PC-9 (cell line): ENCODE measurements at regions not wholly inside any gene's neighbourhood (a gene's known extent, or its start where the extent isn't known, plus 50 kb on each side); places are given as distances from the start of the nearest gene placed in this dataset.
"Not testable (repeated sequence)": the region's sequence is repeated elsewhere in the genome, so short reads cannot be mapped to it uniquely, and the experiment has no call there.

ENCODE experiments used
- BruUV-seq: library from RNA; stranded (reverse); fragments of 400-500 nt; replicated peaks from 2 replicates; lab custom pipeline; 2021; lab: Mats Ljungman, UMichigan
- CTCF ChIA-PET: fragments of 300-600 bp; sonication (Branson Sonifier 250); formaldehyde crosslinking; loops from one replicate; lab custom pipeline; 2022; ENCODE audit warnings: antibody characterized with exemption; lab: Charles Lee
- POLR2A ChIA-PET: fragments of 300-600 bp; sonication (Branson Sonifier 250); formaldehyde crosslinking; loops from one replicate; lab custom pipeline; 2022; ENCODE audit warnings: antibody characterized with exemption; ENCODE audit not compliant: unreplicated experiment; lab: Charles Lee
- DNase-seq, 2 experiments: peaks; one replicate each; pipeline versions ENCODE4 v3.0.0 to v3.0.0-alpha.2; 2015 to 2022; ENCODE audit warnings: mixed read lengths in 1 of 2
- H2AFZ ChIP-seq: fragments of 200-600 bp; sonication (generic); 2 replicates; pipeline ENCODE4 v1.8.1; 2017; ENCODE audit warnings: antibody characterized with exemption
- H3F3A ChIP-seq: fragments of 200-600 bp; sonication (generic); 2 replicates; pipeline ENCODE4 v1.8.1; 2017; ENCODE audit warnings: antibody characterized with exemption, mild to moderate bottlenecking, low read depth; ENCODE audit not compliant: insufficient read depth
- H3K27ac ChIP-seq: fragments of 200-600 bp; sonication (generic); 2 replicates; pipeline ENCODE4 v1.6.1; 2016; ENCODE audit warnings: mixed run types
- H3K27me3 ChIP-seq: fragments of 200-600 bp; sonication (generic); 2 replicates; pipeline ENCODE4 v1.6.1; 2016; ENCODE audit warnings: low read depth, mixed run types; ENCODE audit not compliant: insufficient read depth
- H3K36me3 ChIP-seq: fragments of 200-600 bp; sonication (generic); 2 replicates; pipeline ENCODE4 v1.6.1; 2016; ENCODE audit warnings: low read depth, mixed run types
- H3K4me1 ChIP-seq: fragments of 200-600 bp; sonication (generic); replicated peaks from 2 replicates; pipeline ENCODE4 v1.6.1; 2016; ENCODE audit warnings: mixed run types; ENCODE audit not compliant: insufficient read depth
- H3K4me2 ChIP-seq: fragments of 200-600 bp; sonication (generic); 2 replicates; pipeline ENCODE4 v1.6.1; 2017; ENCODE audit warnings: mixed run types
- H3K4me3 ChIP-seq: fragments of 200-600 bp; sonication (generic); 2 replicates; pipeline ENCODE4 v1.6.1; 2016; ENCODE audit warnings: mixed run types
- H3K79me2 ChIP-seq: fragments of 200-600 bp; sonication (generic); 2 replicates; pipeline ENCODE4 v1.6.1; 2017; ENCODE audit warnings: low read depth, mixed run types
- H3K9me2 ChIP-seq: fragments of 200-600 bp; sonication (generic); 2 replicates; pipeline ENCODE4 v1.8.1; 2017; ENCODE audit warnings: mild to moderate bottlenecking; ENCODE audit not compliant: insufficient read depth
- H3K9me3 ChIP-seq: fragments of 200-600 bp; sonication (generic); 2 replicates; pipeline ENCODE4 v1.8.1; 2016; ENCODE audit warnings: low read depth; ENCODE audit not compliant: insufficient read depth
- H4K20me1 ChIP-seq: fragments of 200-600 bp; sonication (generic); 2 replicates; pipeline ENCODE4 v1.8.1; 2017; ENCODE audit not compliant: insufficient read depth
- EZH2 ChIP-seq: fragments of 200-600 bp; sonication (generic); IDR thresholded peaks from 2 replicates; pipeline ENCODE4 v1.8.0; 2017; ENCODE audit warnings: antibody characterized with exemption, low read depth
- intact Hi-C: fragments of 100-400 bp; cut with micrococcal nuclease; formaldehyde crosslinking; loops from one replicate; pipeline ENCODE4 v1.10.0; 2022; ENCODE audit not compliant: unreplicated experiment
- TF ChIP-seq, protein P1 (sequence below): fragments of 200-600 bp; sonication (generic); conservative IDR thresholded peaks from 2 replicates; pipeline ENCODE4 v1.6.1; 2017; ENCODE audit warnings: mixed run types, antibody characterized with exemption, mild to moderate bottlenecking, moderate library complexity

DNA sequence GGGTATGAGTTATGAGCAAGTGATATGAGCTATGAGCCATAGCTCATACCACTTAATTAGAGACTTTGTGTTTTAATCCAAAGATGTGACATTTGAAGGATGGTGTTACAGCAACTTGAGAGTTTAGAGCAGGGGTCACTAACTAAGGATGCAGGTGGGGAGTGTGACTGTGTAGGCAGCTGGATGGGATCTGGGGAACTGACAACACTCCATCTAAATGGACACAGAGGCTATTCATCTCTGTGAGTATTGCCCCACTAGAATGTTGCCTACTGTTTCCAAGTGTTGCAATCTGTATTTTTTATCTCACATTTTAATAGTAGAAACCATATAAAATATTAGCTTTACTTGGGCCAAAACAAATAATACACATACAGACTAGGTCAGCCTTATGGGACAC is 488.1 kb upstream of the DAB2 start:
- Histone ChIP-seq H3K4me1 (no peaks in the 10 kb centered on the region), H3K9me3 (no peaks in the 10 kb centered on the region), H3K27ac (no peak overlapping the region), H3K79me2 (no peaks in the 10 kb centered on the region), H3K4me2 (no peak overlapping the region), H3K9me2 (no peaks in the 10 kb centered on the region), H3K36me3 (no peaks in the 10 kb centered on the region), H3F3A (no peaks in the 10 kb centered on the region), H3K4me3 (no peak overlapping the region), H2AFZ (no peak overlapping the region), H3K27me3 (no peaks in the 10 kb centered on the region), H4K20me1 (no peaks in the 10 kb centered on the region)
- no peak for DNase-seq
- no TSS peak for BruUV-seq
- ChIA-PET POLR2A (no interaction called here), CTCF (no interaction called here)
- TF ChIP-seq EZH2 = no peak
- TF ChIP-seq, protein P1, sequence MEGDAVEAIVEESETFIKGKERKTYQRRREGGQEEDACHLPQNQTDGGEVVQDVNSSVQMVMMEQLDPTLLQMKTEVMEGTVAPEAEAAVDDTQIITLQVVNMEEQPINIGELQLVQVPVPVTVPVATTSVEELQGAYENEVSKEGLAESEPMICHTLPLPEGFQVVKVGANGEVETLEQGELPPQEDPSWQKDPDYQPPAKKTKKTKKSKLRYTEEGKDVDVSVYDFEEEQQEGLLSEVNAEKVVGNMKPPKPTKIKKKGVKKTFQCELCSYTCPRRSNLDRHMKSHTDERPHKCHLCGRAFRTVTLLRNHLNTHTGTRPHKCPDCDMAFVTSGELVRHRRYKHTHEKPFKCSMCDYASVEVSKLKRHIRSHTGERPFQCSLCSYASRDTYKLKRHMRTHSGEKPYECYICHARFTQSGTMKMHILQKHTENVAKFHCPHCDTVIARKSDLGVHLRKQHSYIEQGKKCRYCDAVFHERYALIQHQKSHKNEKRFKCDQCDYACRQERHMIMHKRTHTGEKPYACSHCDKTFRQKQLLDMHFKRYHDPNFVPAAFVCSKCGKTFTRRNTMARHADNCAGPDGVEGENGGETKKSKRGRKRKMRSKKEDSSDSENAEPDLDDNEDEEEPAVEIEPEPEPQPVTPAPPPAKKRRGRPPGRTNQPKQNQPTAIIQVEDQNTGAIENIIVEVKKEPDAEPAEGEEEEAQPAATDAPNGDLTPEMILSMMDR = no peak
- intact Hi-C loops = no loop called here

DNA sequence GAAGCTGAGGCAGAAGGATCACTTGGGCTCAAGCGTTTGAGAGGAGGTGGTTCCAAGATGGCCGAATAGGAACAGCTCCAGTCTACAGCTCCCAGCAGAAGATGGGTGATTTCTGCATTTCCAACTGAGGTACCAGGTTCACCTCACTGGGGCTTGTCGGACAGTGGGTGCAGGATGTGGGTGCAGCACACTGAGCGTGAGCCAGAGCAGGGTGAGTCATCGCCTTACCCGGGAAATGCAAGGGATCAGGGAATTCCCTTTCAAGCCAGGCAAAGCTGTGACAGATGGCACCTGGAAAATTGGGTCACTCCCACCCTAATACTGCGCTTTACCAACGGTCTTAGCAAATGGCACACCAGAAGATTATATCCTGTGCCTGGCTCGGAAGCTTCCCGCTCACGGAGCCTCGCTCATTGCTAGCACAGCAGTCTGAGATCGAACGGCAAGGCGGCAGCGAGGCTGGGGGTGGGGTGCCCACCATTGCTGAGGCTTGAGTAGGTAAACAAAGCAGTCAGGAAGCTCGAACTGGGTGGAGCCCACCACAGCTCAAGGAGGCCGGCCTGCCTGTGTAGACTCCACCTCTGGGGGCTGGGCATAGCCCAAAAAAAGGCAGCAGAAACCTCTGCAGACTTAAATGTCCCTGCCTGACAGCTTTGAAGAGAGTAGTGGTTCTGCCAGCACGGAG is 482.6 kb upstream of the DAB2 start:
- POLR2A ChIA-PET = interaction anchor here (0.7 kb wide), 1 partner anchor 261 kb away, joined by 6 read pairs; no protein-coding TSS in a partner anchor
- DNase-seq = peak in 1 of 2 experiments; percentile 8
- H3K4me3 ChIP-seq, intact Hi-C loops, CTCF ChIA-PET, H3K79me2 ChIP-seq, H3K4me2 ChIP-seq, H3K27me3 ChIP-seq, H4K20me1 ChIP-seq, H3K4me1 ChIP-seq, H3K27ac ChIP-seq, H3K9me3 ChIP-seq, BruUV-seq, H2AFZ ChIP-seq, H3K36me3 ChIP-seq, H3K9me2 ChIP-seq, H3F3A ChIP-seq: not testable (repeated sequence)

DNA sequence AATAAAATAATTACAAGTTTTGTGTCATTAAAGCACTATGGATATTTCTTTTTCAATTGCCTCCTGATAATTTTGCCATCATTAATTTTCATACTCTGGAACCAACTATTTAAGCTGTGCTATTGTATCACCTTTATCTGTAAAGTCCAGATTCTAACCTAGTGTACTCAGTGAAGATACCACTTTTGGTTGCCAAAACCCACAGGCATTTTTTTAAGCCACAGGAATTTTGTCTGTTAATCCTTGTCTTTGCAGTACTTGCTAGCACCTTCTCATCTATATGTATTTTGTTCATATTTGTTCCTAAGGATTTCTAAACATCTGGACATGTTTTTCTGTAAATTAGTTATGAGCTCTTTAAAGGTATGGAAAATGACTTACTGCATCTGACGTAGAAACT is 481.4 kb upstream of the DAB2 start:
- ChIA-PET POLR2A (no interaction called here), CTCF (no interaction called here)
- H3K9me2 ChIP-seq = no peaks in the 10 kb centered on the region
- no peak overlapping the region for H3K27ac ChIP-seq
- H3K9me3 ChIP-seq = no peaks in the 10 kb centered on the region
- no peak overlapping the region for H2AFZ ChIP-seq
- H3F3A ChIP-seq = no peaks in the 10 kb centered on the region
- H3K4me1 ChIP-seq = no peaks in the 10 kb centered on the region
- no peak for DNase-seq
- H3K27me3 ChIP-seq = no peaks in the 10 kb centered on the region
- H3K4me2 ChIP-seq = no peak overlapping the region
- no peaks in the 10 kb centered on the region for H3K36me3 ChIP-seq
- no peaks in the 10 kb centered on the region for H4K20me1 ChIP-seq
- TF ChIP-seq, protein P1 = no peak
- TF ChIP-seq EZH2 = no peak
- no peak overlapping the region for H3K4me3 ChIP-seq
- no TSS peak for BruUV-seq
- intact Hi-C loops = no loop called here
- no peaks in the 10 kb centered on the region for H3K79me2 ChIP-seq

DNA sequence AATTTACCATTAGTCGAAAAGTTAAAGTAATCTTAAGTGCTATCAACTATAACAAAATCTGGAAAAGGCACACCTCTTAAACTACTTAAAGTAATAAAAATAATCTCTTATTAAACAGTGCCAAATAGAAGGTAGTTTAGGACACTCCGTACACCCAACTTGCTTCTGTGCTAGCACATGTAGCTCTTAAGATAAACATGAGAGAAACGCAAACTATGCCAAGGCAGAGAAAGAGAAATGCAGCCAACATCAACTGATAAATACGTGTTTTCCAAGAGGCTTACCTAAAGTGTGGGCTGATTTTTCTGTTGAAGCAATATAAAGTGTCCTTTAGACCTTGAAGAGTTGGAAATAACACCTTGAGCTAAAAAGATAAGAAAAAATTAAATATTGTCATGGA is 480.6 kb upstream of the DAB2 start:
- Histone ChIP-seq H3K9me3 (no peaks in the 10 kb centered on the region), H3K4me3 (no peak overlapping the region), H2AFZ (no peak overlapping the region), H3F3A (no peaks in the 10 kb centered on the region), H3K4me1 (no peaks in the 10 kb centered on the region), H3K27me3 (no peaks in the 10 kb centered on the region), H3K4me2 (no peak overlapping the region), H4K20me1 (no peaks in the 10 kb centered on the region), H3K79me2 (no peaks in the 10 kb centered on the region), H3K9me2 (no peaks in the 10 kb centered on the region), H3K36me3 (no peaks in the 10 kb centered on the region), H3K27ac (no peak overlapping the region)
- BruUV-seq = no TSS peak
- TF ChIP-seq EZH2 = no peak
- TF ChIP-seq, protein P1 = no peak
- ChIA-PET CTCF (no interaction called here), POLR2A (no interaction called here)
- no peak for DNase-seq
- intact Hi-C loops = no loop called here
